ENCODE measurements at regions not wholly inside any gene's neighbourhood (a gene's known extent, or its start where the extent isn't known, plus 50 kb on each side); places are given as distances from the start of the nearest gene placed in this dataset.

DNA sequence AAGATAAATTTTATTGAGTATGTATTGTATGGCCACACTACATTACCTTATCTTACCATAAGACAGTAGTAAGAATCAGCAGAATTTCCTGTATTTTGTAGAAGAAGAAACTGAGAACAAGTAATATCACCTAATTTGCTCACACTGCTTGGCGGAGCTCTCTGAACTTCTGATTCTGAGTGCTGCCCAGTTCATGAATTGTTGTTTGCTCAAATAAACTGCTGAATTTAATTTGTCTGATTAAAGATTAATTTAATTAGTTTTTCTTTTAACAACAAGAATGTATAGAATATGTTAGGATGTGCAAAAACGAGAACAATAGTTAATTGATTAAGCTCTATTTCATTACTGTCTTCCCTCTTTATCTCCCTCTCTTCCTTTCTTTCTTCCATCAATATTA lies 100.1 kb upstream of the ERBB4 start:
- TF ChIP-seq, protein P1, sequence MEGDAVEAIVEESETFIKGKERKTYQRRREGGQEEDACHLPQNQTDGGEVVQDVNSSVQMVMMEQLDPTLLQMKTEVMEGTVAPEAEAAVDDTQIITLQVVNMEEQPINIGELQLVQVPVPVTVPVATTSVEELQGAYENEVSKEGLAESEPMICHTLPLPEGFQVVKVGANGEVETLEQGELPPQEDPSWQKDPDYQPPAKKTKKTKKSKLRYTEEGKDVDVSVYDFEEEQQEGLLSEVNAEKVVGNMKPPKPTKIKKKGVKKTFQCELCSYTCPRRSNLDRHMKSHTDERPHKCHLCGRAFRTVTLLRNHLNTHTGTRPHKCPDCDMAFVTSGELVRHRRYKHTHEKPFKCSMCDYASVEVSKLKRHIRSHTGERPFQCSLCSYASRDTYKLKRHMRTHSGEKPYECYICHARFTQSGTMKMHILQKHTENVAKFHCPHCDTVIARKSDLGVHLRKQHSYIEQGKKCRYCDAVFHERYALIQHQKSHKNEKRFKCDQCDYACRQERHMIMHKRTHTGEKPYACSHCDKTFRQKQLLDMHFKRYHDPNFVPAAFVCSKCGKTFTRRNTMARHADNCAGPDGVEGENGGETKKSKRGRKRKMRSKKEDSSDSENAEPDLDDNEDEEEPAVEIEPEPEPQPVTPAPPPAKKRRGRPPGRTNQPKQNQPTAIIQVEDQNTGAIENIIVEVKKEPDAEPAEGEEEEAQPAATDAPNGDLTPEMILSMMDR (IDR thresholded peaks at IDR 0.05): no peak
- Mint-ChIP-seq H3K4me1 (ENCODE audit: unreplicated experiment) (no peaks in the 10 kb centered on the region), H3K27ac (ENCODE audit: unreplicated experiment) (no peak overlapping the region), H3K36me3 (ENCODE audit: unreplicated experiment) (no peaks in the 10 kb centered on the region), H3K9me3 (ENCODE audit: unreplicated experiment) (peaks cover 3% of the 10 kb centered on the region), H3K27me3 (ENCODE audit: unreplicated experiment) (peaks cover 25% of the 10 kb centered on the region), H3K4me3 (ENCODE audit: unreplicated experiment) (no peak overlapping the region)
- DNase-seq (ENCODE audit: extremely low spot score, unreplicated experiment): no peak

DNA sequence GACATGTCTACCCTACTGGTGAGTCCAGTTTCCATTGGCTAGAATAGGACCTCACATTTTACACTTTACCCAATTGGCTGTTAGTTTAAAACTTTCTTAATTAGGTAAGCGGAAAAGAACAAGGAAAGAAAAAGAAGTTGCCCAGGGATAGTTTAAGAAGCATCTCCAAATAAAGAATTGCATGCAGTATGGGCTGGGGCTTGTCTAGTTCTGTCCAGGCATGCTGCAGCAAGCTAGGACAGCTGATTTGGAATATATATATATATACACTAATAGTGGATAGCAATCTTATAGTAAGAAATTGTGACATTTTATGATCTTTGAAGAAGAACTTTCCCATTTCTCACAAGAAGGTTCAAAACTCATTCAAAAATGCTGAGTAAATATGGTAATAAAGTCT lies 90.0 kb upstream of the ERBB4 start:
- no peak overlapping the region for H3K4me3 Mint-ChIP-seq (ENCODE audit: unreplicated experiment)
- H3K36me3 Mint-ChIP-seq (ENCODE audit: unreplicated experiment): no peaks in the 10 kb centered on the region
- H3K27me3 Mint-ChIP-seq (ENCODE audit: unreplicated experiment): no peaks in the 10 kb centered on the region
- H3K9me3 Mint-ChIP-seq (ENCODE audit: unreplicated experiment): no peaks in the 10 kb centered on the region
- no peak for DNase-seq (ENCODE audit: extremely low spot score, unreplicated experiment)
- TF ChIP-seq, protein P1 (IDR thresholded peaks at IDR 0.05): no peak
- no peak overlapping the region for H3K27ac Mint-ChIP-seq (ENCODE audit: unreplicated experiment)
- H3K4me1 Mint-ChIP-seq (ENCODE audit: unreplicated experiment): no peaks in the 10 kb centered on the region

DNA sequence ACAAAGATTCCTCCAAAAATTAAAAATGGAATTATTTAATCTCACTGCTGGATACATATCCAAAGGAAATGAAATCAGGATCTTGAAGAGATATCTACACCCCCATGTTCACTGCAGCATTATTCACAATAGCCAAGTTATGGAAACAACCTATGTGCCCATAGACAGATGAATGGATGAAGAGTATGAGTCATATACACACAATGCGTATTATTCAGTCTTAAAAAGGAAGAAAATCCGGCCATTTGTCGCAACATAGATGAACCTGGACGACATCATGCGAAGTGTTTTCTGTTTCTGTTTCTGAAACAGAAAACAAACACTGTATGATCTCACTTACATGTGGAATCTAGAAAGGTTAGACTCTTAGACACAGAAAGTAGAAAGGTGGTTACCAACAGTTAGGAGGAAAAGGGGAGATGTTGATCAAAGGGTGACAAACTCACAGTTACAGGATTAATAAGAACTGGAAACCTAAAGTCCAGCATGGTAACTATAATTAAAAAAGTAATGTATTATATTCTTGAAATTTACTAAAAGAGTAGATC lies 87.8 kb upstream of the ERBB4 start:
- Mint-ChIP-seq H3K27me3 (ENCODE audit: unreplicated experiment) (peaks cover 6% of the 10 kb centered on the region), H3K36me3 (ENCODE audit: unreplicated experiment) (no peaks in the 10 kb centered on the region), H3K4me1 (ENCODE audit: unreplicated experiment) (no peaks in the 10 kb centered on the region), H3K9me3 (ENCODE audit: unreplicated experiment) (peaks cover 3% of the 10 kb centered on the region), H3K27ac (ENCODE audit: unreplicated experiment) (no peak overlapping the region), H3K4me3 (ENCODE audit: unreplicated experiment) (no peak overlapping the region)
- TF ChIP-seq, protein P1 (IDR thresholded peaks at IDR 0.05): no peak
- no peak for DNase-seq (ENCODE audit: extremely low spot score, unreplicated experiment)

DNA sequence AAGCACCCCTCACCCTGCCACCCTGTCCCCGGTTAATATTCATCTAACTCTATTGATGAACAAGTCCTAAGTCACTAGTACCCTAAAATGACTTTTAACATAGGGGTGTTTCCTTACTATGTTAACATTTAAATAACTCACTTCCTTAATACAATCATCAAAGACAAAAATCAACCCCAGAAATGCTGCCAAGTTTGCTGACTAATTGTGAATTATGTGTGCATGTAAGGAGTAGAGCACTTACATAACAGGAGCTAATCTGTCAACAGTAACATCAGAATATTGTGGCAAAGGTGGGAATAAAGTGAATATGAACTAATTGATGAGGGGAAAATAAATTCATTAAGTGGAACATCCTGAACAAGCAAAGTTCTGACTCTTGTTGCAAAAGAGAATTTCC lies 81.4 kb upstream of the ERBB4 start:
- peaks cover 3% of the 10 kb centered on the region for H3K9me3 Mint-ChIP-seq (ENCODE audit: unreplicated experiment)
- peaks cover 20% of the 10 kb centered on the region for H3K27me3 Mint-ChIP-seq (ENCODE audit: unreplicated experiment)
- DNase-seq (ENCODE audit: extremely low spot score, unreplicated experiment): no peak
- H3K4me1 Mint-ChIP-seq (ENCODE audit: unreplicated experiment): no peaks in the 10 kb centered on the region
- no peak overlapping the region for H3K27ac Mint-ChIP-seq (ENCODE audit: unreplicated experiment)
- H3K36me3 Mint-ChIP-seq (ENCODE audit: unreplicated experiment): no peaks in the 10 kb centered on the region
- H3K4me3 Mint-ChIP-seq (ENCODE audit: unreplicated experiment): no peak overlapping the region
- TF ChIP-seq, protein P1 (IDR thresholded peaks at IDR 0.05): no peak

DNA sequence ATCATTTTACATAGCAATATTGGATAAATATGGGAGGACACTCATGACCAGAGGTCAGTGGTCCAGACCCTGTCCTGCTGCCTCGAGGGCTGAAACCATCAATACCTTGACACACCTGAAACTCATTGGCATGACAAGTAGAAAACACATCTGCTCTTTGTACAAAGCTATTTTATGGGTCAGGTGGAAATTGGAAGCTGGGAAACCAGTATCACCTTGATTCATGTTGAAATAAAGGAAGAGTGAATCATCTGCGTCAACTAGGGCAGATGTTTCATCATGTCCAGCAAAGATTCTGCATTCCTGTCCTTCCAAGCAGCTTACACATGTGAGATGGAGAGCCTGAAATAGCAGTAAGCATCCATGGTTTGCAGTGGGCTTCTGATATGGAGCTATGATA lies 80.0 kb upstream of the ERBB4 start:
- no peak for DNase-seq (ENCODE audit: extremely low spot score, unreplicated experiment)
- H3K4me3 Mint-ChIP-seq (ENCODE audit: unreplicated experiment): no peak overlapping the region
- no peak overlapping the region for H3K27ac Mint-ChIP-seq (ENCODE audit: unreplicated experiment)
- no peaks in the 10 kb centered on the region for H3K36me3 Mint-ChIP-seq (ENCODE audit: unreplicated experiment)
- no peaks in the 10 kb centered on the region for H3K4me1 Mint-ChIP-seq (ENCODE audit: unreplicated experiment)
- TF ChIP-seq, protein P1 (IDR thresholded peaks at IDR 0.05): no peak
- peaks cover 21% of the 10 kb centered on the region for H3K27me3 Mint-ChIP-seq (ENCODE audit: unreplicated experiment)
- H3K9me3 Mint-ChIP-seq (ENCODE audit: unreplicated experiment): peaks cover 3% of the 10 kb centered on the region
